ENCODE measurements at regions not wholly inside any gene's neighbourhood (a gene's known extent, or its start where the extent isn't known, plus 50 kb on each side); places are given as distances from the start of the nearest gene placed in this dataset.
"Not testable (repeated sequence)": the region's sequence is repeated elsewhere in the genome, so short reads cannot be mapped to it uniquely, and the experiment has no call there.

- Histone ChIP-seq H3K27ac (no peak overlapping the region), H3K36me3 (replicated peaks; ENCODE audit: insufficient read depth, low read depth) (no peaks in the 10 kb centered on the region), H2AFZ (no peak overlapping the region), H3K9me3 (ENCODE audit: low read depth) (no peaks in the 10 kb centered on the region), H4K20me1 (ENCODE audit: insufficient read depth, poor library complexity, severe bottlenecking) (no peaks in the 10 kb centered on the region), H3K79me2 (no peaks in the 10 kb centered on the region), H3K4me3 (no peak overlapping the region), H3K9me2 (replicated peaks; ENCODE audit: insufficient read depth) (no peaks in the 10 kb centered on the region), H3K27me3 (peaks cover 11% of the 10 kb centered on the region), H3K4me1 (ENCODE audit: insufficient read depth) (no peaks in the 10 kb centered on the region), H3K4me2 (no peak overlapping the region)
- TF ChIP-seq CTCF (IDR thresholded peaks at IDR 0.05; ENCODE audit: poor library complexity) (no peak), EZH2 (IDR thresholded peaks at IDR 0.05; ENCODE audit: borderline replicate concordance) (no peak), EZH2phosphoT487 (IDR thresholded peaks at IDR 0.05; ENCODE audit: low read depth, severe bottlenecking, unreplicated experiment) (no peak)
- no peak for DNase-seq (ENCODE audit: low spot score)
- WGBS (ENCODE audit: low lambda C conversion rate, missing lambda C conversion rate) = 52% methylated on average over 3 of the region's 3 CpGs
Observed at GRCh38 chr2:118576109-118576855, 271.2 kb downstream of the EN1 start.

DNA sequence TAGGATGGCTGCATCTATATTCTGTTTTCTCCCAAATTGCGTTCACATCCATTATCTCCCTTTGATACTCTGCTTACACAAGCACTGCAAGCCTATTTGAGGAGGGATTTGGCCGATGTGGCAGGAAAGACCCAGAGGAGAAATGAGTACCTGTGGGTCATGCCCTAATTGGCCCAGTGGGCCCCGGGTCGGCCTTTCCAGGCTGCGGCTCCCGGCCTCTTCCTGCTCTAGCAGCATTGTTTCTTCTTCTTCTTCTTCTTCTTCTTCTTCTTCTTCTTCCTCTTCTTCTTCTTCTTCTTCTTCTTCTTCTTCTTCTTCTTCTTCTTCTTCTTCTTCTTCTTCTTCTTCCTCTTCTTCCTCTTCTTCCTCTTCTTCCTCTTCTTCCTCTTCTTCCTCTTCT is 275.1 kb downstream of the EN1 start:
- H3K27me3 ChIP-seq; H3K4me1 ChIP-seq (ENCODE audit: insufficient read depth); H3K9me2 ChIP-seq (replicated peaks; ENCODE audit: insufficient read depth); H3K79me2 ChIP-seq; H3K36me3 ChIP-seq (replicated peaks; ENCODE audit: insufficient read depth, low read depth); H3K9me3 ChIP-seq (ENCODE audit: low read depth); H2AFZ ChIP-seq; H3K4me2 ChIP-seq; H3K27ac ChIP-seq; H3K4me3 ChIP-seq; DNase-seq (ENCODE audit: low spot score); H4K20me1 ChIP-seq (ENCODE audit: insufficient read depth, poor library complexity, severe bottlenecking): not testable (repeated sequence)
- WGBS (ENCODE audit: low lambda C conversion rate, missing lambda C conversion rate) = 85% methylated on average over 6 of the region's 6 CpGs

- no peaks in the 10 kb centered on the region for H3K79me2 ChIP-seq
- DNase-seq (ENCODE audit: low spot score) = no peak
- TF ChIP-seq CTCF (IDR thresholded peaks at IDR 0.05; ENCODE audit: poor library complexity) (no peak), EZH2phosphoT487 (IDR thresholded peaks at IDR 0.05; ENCODE audit: low read depth, severe bottlenecking, unreplicated experiment) (no peak), EZH2 (IDR thresholded peaks at IDR 0.05; ENCODE audit: borderline replicate concordance) (no peak)
- H3K9me2 ChIP-seq (replicated peaks; ENCODE audit: insufficient read depth) = no peaks in the 10 kb centered on the region
- H3K4me2 ChIP-seq = no peak overlapping the region
- 86% methylated on average over 2 of the region's 2 CpGs for WGBS (ENCODE audit: low lambda C conversion rate, missing lambda C conversion rate)
- H3K27ac ChIP-seq = no peak overlapping the region
- no peaks in the 10 kb centered on the region for H3K9me3 ChIP-seq (ENCODE audit: low read depth)
- H3K36me3 ChIP-seq (replicated peaks; ENCODE audit: insufficient read depth, low read depth) = no peaks in the 10 kb centered on the region
- H3K4me3 ChIP-seq = no peak overlapping the region
- no peaks in the 10 kb centered on the region for H3K4me1 ChIP-seq (ENCODE audit: insufficient read depth)
- no peak overlapping the region for H2AFZ ChIP-seq
- no peaks in the 10 kb centered on the region for H4K20me1 ChIP-seq (ENCODE audit: insufficient read depth, poor library complexity, severe bottlenecking)
- H3K27me3 ChIP-seq = peaks cover 10% of the 10 kb centered on the region
Observed at GRCh38 chr2:118569876-118570535, 277.4 kb downstream of the EN1 start.

DNA sequence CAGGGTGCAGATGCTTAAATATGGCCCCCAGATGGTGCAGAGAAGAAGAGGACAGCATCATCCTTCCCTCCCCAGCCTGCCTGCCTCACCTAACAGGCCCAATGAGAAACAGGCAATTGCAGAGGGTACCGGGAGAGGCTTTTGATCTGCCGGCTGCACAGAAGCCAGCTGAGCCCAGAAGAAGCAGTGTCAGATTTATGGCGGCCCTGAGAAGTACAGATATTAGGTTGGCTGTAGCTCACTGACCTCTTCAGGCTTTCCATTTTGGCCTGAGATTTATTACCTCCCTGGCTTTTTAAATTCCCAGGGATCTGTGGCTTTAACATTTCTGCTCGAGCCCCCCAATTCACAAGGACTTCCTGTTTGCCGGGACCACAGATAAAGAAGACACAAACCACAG is 278.7 kb downstream of the EN1 start:
- no peaks in the 10 kb centered on the region for H4K20me1 ChIP-seq (ENCODE audit: insufficient read depth, poor library complexity, severe bottlenecking)
- H3K4me3 ChIP-seq = no peak overlapping the region
- no peak for DNase-seq (ENCODE audit: low spot score)
- peaks cover 10% of the 10 kb centered on the region for H3K27me3 ChIP-seq
- H3K4me1 ChIP-seq (ENCODE audit: insufficient read depth) = no peaks in the 10 kb centered on the region
- 46% methylated on average over 5 of the region's 5 CpGs for WGBS (ENCODE audit: low lambda C conversion rate, missing lambda C conversion rate)
- no peaks in the 10 kb centered on the region for H3K79me2 ChIP-seq
- H3K36me3 ChIP-seq (replicated peaks; ENCODE audit: insufficient read depth, low read depth) = no peaks in the 10 kb centered on the region
- H2AFZ ChIP-seq = no peak overlapping the region
- no peak overlapping the region for H3K4me2 ChIP-seq
- no peaks in the 10 kb centered on the region for H3K9me2 ChIP-seq (replicated peaks; ENCODE audit: insufficient read depth)
- TF ChIP-seq EZH2 (IDR thresholded peaks at IDR 0.05; ENCODE audit: borderline replicate concordance) (no peak), EZH2phosphoT487 (IDR thresholded peaks at IDR 0.05; ENCODE audit: low read depth, severe bottlenecking, unreplicated experiment) (no peak), CTCF (IDR thresholded peaks at IDR 0.05; ENCODE audit: poor library complexity) (no peak)
- no peak overlapping the region for H3K27ac ChIP-seq
- H3K9me3 ChIP-seq (ENCODE audit: low read depth) = no peaks in the 10 kb centered on the region

Data from hepatocyte (in vitro differentiated cells).